ENCODE measurements at regions not wholly inside any gene's neighbourhood (a gene's known extent, or its start where the extent isn't known, plus 50 kb on each side); places are given as distances from the start of the nearest gene placed in this dataset.

DNA sequence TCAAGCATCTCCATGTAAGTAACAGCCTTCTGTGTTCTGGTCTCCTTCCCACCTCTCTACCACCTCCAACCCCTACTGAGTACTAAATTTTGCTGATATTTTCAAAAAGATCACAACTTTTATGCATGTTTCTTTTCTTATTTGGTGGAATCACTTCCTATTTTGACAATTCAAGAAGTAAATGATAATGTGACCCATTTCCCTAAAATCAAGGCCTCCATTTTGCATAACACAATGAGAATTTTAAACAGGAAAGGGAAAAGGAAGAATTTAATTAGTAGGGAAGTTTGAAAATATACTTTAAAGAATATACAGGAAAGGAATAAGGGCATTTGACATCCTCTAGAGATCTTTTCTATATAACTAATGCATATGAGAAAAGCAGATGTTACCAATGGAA is 212.9 kb upstream of the RASA1 start:
- Histone ChIP-seq H3K27ac (no peak overlapping the region), H3K4me3 (no peak overlapping the region), H3K9me3 (peaks cover 0 to 11% (median 0%) of the 10 kb centered on the region in 4 donors), H3K36me3 (no peaks in the 10 kb centered on the region), H3K27me3 (no peaks in the 10 kb centered on the region), H3K4me1 (no peaks in the 10 kb centered on the region)
- DNase-seq (ENCODE audit: low spot score in 2 of 2), result no peak
- no peak for TF ChIP-seq POLR2A (IDR thresholded peaks at IDR 0.05)
- TF ChIP-seq EP300 (IDR thresholded peaks at IDR 0.05), result no peak
- no peak for TF ChIP-seq CTCF (IDR thresholded peaks at IDR 0.05)

DNA sequence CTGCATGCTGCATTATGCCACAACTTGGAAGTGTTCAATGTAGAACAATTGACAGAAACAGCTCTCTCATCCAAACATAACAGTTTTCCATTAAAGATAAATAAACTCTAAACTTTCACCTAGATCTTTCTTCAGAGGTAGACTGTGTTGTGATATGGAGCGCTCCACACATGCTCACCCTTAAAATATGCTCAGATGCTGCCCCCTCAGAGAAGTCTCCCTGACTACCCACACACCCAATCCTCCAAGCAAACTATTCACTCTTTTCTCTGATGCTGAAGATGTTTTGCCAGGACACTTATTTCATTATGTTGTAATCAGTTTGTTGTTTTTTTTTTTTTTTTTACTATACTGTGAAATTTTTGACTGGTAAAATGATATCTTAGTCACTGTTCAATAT is 206.6 kb upstream of the RASA1 start:
- TF ChIP-seq CTCF (IDR thresholded peaks at IDR 0.05) (no peak), EP300 (IDR thresholded peaks at IDR 0.05) (no peak), POLR2A (IDR thresholded peaks at IDR 0.05) (no peak)
- Histone ChIP-seq H3K36me3 (no peaks in the 10 kb centered on the region), H3K9me3 (no peaks in the 10 kb centered on the region), H3K4me1 (no peaks in the 10 kb centered on the region), H3K4me3 (no peak overlapping the region), H3K27me3 (no peaks in the 10 kb centered on the region), H3K27ac (no peak overlapping the region)
- no peak for DNase-seq (ENCODE audit: low spot score in 2 of 2)
- 79 to 80% methylated on average over 1 of the region's 1 CpG for WGBS, 2 donors

GRCh38 chr5:87069311-87069710 is 198.4 kb upstream of the RASA1 start:
- no peak for DNase-seq (ENCODE audit: low spot score in 2 of 2)
- Histone ChIP-seq H3K36me3 (no peaks in the 10 kb centered on the region), H3K27me3 (no peaks in the 10 kb centered on the region), H3K9me3 (no peaks in the 10 kb centered on the region), H3K27ac (no peak overlapping the region), H3K4me1 (no peaks in the 10 kb centered on the region), H3K4me3 (no peak overlapping the region)
- TF ChIP-seq POLR2A (IDR thresholded peaks at IDR 0.05), result no peak
- no peak for TF ChIP-seq CTCF (IDR thresholded peaks at IDR 0.05)
- no peak for TF ChIP-seq EP300 (IDR thresholded peaks at IDR 0.05)
- 86 to 93% methylated on average over 2 of the region's 2 CpGs for WGBS, 2 donors

- H3K4me3 ChIP-seq, result no peak overlapping the region
- TF ChIP-seq EP300 (IDR thresholded peaks at IDR 0.05) (no peak), CTCF (IDR thresholded peaks at IDR 0.05) (peak in 3 of 5 experiments; percentile 12 to 42 (median 27))
- H3K36me3 ChIP-seq, result no peaks in the 10 kb centered on the region
- no peaks in the 10 kb centered on the region for H3K27me3 ChIP-seq
- peak in 1 of 2 donors; percentile 41 for DNase-seq (ENCODE audit: low spot score in 2 of 2)
- no peaks in the 10 kb centered on the region for H3K9me3 ChIP-seq
- no peaks in the 10 kb centered on the region for H3K4me1 ChIP-seq
- H3K27ac ChIP-seq, result no peak overlapping the region
- 29 to 32% methylated on average over 3 of the region's 3 CpGs for WGBS, 2 donors
Observed at GRCh38 chr5:87069974-87070608, 197.6 kb upstream of the RASA1 start.

- Histone ChIP-seq H3K36me3 (no peaks in the 10 kb centered on the region), H3K27ac (no peak overlapping the region), H3K9me3 (no peaks in the 10 kb centered on the region), H3K4me3 (no peak overlapping the region), H3K27me3 (no peaks in the 10 kb centered on the region), H3K4me1 (no peaks in the 10 kb centered on the region)
- 90 to 96% methylated on average over 2 of the region's 2 CpGs for WGBS, 2 donors
- no peak for TF ChIP-seq EP300 (IDR thresholded peaks at IDR 0.05)
- no peak for TF ChIP-seq CTCF (IDR thresholded peaks at IDR 0.05)
- TF ChIP-seq POLR2A (IDR thresholded peaks at IDR 0.05), result no peak
- DNase-seq (ENCODE audit: low spot score in 2 of 2), result no peak
Observed at GRCh38 chr5:87074072-87074471, 193.6 kb upstream of the RASA1 start.
